Chondrocyte (in vitro differentiated cells): ENCODE measurements at regions not wholly inside any gene's neighbourhood (a gene's known extent, or its start where the extent isn't known, plus 50 kb on each side); places are given as distances from the start of the nearest gene placed in this dataset.

Experiments
- DNase-seq: peaks from one replicate; pipeline ENCODE4 v3.0.0; 2021; ENCODE audit warnings: mixed read lengths, low spot score
- H3K27ac Mint-ChIP-seq: one replicate; pipeline ENCODE4 v1.8.0; 2021; ENCODE audit warnings: mild to moderate bottlenecking, moderate library complexity, mixed read lengths; ENCODE audit not compliant: unreplicated experiment
- H3K27me3 Mint-ChIP-seq: 2 replicates; pipeline ENCODE4 v1.8.0; 2021; ENCODE audit warnings: low read depth, mixed read lengths
- H3K36me3 Mint-ChIP-seq: 2 replicates; pipeline ENCODE4 v1.8.0; 2021; ENCODE audit warnings: low read depth, mixed read lengths
- H3K4me1 Mint-ChIP-seq: 2 replicates; pipeline ENCODE4 v1.8.0; 2021; ENCODE audit warnings: low read depth, mild to moderate bottlenecking, mixed read lengths
- H3K4me3 Mint-ChIP-seq: one replicate; pipeline ENCODE4 v1.8.0; 2021; ENCODE audit warnings: mild to moderate bottlenecking, moderate library complexity, mixed read lengths; ENCODE audit not compliant: unreplicated experiment
- H3K9me3 Mint-ChIP-seq: 2 replicates; pipeline ENCODE4 v1.8.0; 2021; ENCODE audit warnings: low read depth, mixed read lengths
- TF ChIP-seq, protein P1 (sequence below): fragments of 200-600 bp; sonication (generic); IDR thresholded peaks from 2 replicates; pipeline ENCODE4 v1.5.0; 2021; ENCODE audit warnings: antibody characterized with exemption, mild to moderate bottlenecking, moderate library complexity

DNA sequence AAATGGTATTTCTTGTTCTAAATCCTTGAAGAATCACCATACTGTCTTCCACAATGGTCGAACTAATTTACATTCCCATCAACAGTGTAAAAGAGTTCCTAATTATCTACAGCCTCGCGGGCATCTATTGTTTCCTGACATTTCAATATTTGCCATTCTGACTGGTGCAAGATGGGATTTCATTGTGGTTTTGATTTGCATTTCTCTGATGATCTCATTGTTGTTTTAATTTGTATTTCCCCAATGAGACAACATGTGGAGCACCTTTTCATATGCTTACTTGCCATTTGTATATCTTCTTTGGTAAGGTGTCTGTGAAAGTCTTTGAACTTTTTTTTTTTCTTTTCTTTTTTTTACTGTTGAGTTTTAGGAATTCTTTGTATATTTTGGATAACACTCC lies 473.6 kb downstream of the KCTD16 start:
- Mint-ChIP-seq H3K4me1 (no peaks in the 10 kb centered on the region), H3K27me3 (peaks cover 4% of the 10 kb centered on the region), H3K27ac (no peak overlapping the region), H3K9me3 (no peaks in the 10 kb centered on the region), H3K36me3 (no peaks in the 10 kb centered on the region), H3K4me3 (no peak overlapping the region)
- TF ChIP-seq, protein P1, sequence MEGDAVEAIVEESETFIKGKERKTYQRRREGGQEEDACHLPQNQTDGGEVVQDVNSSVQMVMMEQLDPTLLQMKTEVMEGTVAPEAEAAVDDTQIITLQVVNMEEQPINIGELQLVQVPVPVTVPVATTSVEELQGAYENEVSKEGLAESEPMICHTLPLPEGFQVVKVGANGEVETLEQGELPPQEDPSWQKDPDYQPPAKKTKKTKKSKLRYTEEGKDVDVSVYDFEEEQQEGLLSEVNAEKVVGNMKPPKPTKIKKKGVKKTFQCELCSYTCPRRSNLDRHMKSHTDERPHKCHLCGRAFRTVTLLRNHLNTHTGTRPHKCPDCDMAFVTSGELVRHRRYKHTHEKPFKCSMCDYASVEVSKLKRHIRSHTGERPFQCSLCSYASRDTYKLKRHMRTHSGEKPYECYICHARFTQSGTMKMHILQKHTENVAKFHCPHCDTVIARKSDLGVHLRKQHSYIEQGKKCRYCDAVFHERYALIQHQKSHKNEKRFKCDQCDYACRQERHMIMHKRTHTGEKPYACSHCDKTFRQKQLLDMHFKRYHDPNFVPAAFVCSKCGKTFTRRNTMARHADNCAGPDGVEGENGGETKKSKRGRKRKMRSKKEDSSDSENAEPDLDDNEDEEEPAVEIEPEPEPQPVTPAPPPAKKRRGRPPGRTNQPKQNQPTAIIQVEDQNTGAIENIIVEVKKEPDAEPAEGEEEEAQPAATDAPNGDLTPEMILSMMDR, result no peak
- DNase-seq, result no peak

DNA sequence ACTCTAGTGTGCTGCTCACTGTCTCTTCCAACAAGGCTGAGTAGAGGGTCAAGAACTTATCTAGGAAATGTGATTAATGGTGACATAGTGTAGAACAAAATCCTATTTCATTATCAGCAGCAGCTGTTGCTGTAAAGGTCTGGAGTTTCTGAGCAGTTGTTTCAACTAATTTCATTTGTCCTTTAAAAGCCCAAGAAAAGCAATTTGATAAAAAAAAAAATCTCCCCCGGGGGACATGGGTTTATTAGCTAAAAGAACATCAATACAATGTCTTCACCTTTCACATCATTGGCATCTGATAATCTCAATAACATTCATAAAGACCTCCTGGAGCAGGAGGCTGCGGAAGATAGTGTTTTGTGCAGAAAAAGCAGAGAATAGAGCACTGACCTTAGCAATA lies 468.1 kb downstream of the KCTD16 start:
- H3K4me1 Mint-ChIP-seq, result no peaks in the 10 kb centered on the region
- no peak for DNase-seq
- H3K4me3 Mint-ChIP-seq, result no peak overlapping the region
- H3K27ac Mint-ChIP-seq, result no peak overlapping the region
- peaks cover 31% of the 10 kb centered on the region for H3K9me3 Mint-ChIP-seq
- peaks cover 2% of the 10 kb centered on the region for H3K27me3 Mint-ChIP-seq
- H3K36me3 Mint-ChIP-seq, result peaks cover 1% of the 10 kb centered on the region
- TF ChIP-seq, protein P1, result no peak

DNA sequence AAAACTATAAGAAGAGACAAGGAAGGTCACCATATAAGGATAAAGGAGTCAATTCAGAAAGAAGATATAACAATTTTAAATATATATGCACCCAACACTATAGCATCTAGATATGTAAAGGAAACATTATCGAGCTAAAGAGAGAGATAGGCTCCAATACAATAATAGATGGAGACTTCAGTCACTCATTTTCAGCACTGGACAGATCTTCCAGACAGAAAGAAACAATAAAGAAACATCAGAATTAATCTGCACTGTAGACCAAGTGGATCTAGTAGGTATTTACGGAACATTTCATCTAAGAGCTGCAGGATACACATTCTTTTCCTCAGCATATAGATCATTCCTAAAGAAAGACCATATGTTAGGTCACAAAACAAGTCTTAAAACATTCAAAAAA lies 463.5 kb downstream of the KCTD16 start:
- Mint-ChIP-seq H3K36me3 (peaks cover 1% of the 10 kb centered on the region), H3K4me1 (no peaks in the 10 kb centered on the region), H3K27ac (no peak overlapping the region), H3K9me3 (peaks cover 64% of the 10 kb centered on the region), H3K4me3 (no peak overlapping the region), H3K27me3 (no peaks in the 10 kb centered on the region)
- DNase-seq, result no peak
- TF ChIP-seq, protein P1, result no peak

DNA sequence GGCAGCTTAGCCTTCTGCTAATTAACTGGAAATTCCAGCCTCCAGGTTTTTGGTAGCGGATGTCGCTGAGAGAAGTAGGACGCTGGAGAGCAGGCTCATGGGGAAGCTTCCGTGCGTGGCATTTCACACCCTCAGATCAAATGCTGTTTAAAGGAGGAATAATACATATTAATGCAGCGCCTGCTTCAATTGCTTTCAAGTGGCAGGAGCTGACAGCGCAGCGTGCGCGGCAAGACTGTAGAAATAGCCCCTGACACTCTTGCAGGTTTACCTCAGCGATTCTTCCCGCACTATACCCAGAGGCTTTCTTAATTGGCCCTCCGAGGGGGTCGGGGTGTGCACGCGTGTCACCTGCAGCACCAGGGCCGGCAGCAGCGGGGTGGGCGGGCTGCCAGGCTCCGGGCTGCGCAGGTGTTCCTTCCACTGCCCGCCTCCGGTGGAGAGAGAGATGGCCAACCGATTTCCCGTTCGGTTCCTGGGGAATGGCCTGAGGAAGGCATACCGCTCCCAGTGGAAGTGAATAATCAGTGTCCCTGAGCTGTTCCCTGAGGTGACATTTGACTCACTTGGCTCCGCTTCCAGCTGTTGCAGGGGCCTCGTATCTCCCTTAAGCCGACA lies 427.9 kb downstream of the KCTD16 start:
- Mint-ChIP-seq H3K4me3 (no peak overlapping the region), H3K27me3 (no peaks in the 10 kb centered on the region), H3K4me1 (no peaks in the 10 kb centered on the region), H3K36me3 (no peaks in the 10 kb centered on the region), H3K27ac (no peak overlapping the region), H3K9me3 (peaks cover 3% of the 10 kb centered on the region)
- TF ChIP-seq, protein P1, result no peak
- no peak for DNase-seq

DNA sequence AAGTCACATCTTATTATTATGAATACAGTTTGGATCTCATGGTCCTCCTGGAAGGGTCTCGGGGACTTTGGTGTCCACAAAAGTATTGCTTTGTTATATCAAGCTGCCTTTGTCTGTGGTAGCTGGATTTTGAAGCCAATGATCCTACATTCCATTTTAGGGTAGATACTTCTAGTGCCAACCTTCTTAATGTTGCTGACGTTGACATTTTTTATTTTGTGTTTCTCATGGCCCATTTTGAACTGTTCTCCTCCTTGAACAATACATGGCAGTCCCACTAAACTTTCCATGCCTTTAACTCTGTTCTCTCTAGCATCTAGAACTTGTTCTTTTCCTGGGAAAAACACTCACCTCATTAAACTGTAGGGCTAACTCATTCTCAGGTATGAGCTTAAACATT lies 425.8 kb downstream of the KCTD16 start:
- DNase-seq, result no peak
- no peaks in the 10 kb centered on the region for H3K36me3 Mint-ChIP-seq
- no peaks in the 10 kb centered on the region for H3K27me3 Mint-ChIP-seq
- H3K4me3 Mint-ChIP-seq, result no peak overlapping the region
- no peaks in the 10 kb centered on the region for H3K4me1 Mint-ChIP-seq
- H3K27ac Mint-ChIP-seq, result no peak overlapping the region
- TF ChIP-seq, protein P1, result no peak
- H3K9me3 Mint-ChIP-seq, result peaks cover 7% of the 10 kb centered on the region
